OCI-LY7 (cell line): ENCODE measurements at regions not wholly inside any gene's neighbourhood (a gene's known extent, or its start where the extent isn't known, plus 50 kb on each side); places are given as distances from the start of the nearest gene placed in this dataset.

Experiments
- EZH2phosphoT487 ChIP-seq: fragments of 200-600 bp; sonication (generic); IDR thresholded peaks from 2 replicates; pipeline ENCODE4 v1.6.1; 2018; ENCODE audit warnings: low read depth, borderline replicate concordance, mild to moderate bottlenecking, mixed run types, antibody characterized with exemption, low read length, moderate library complexity, mixed read lengths
- TF ChIP-seq, protein P1 (sequence below): fragments of 200-600 bp; sonication (generic); conservative IDR thresholded peaks from 2 replicates; pipeline ENCODE4 v1.5.1; 2014; ENCODE audit warnings: mild to moderate bottlenecking, antibody characterized with exemption, low read length, moderate library complexity, mixed read lengths

DNA sequence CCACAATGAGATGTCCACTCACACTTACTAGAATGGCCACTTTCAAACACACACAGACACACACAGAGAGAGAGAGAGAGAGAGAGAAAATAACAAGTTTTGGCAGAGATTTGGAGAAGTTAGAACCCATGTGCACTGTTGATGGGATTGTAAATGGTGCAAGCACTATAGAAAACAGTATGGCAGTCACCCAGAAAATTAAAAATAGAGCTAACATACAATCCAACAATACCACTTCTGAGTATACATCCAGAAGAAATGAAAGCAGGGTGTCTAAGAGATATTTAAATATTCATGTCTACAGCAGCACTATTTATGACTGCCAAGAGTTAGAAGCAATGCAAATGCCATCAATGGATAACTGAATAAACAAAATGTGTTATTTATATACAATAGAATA lies 359.9 kb upstream of the COX7C start:
- TF ChIP-seq, protein P1, sequence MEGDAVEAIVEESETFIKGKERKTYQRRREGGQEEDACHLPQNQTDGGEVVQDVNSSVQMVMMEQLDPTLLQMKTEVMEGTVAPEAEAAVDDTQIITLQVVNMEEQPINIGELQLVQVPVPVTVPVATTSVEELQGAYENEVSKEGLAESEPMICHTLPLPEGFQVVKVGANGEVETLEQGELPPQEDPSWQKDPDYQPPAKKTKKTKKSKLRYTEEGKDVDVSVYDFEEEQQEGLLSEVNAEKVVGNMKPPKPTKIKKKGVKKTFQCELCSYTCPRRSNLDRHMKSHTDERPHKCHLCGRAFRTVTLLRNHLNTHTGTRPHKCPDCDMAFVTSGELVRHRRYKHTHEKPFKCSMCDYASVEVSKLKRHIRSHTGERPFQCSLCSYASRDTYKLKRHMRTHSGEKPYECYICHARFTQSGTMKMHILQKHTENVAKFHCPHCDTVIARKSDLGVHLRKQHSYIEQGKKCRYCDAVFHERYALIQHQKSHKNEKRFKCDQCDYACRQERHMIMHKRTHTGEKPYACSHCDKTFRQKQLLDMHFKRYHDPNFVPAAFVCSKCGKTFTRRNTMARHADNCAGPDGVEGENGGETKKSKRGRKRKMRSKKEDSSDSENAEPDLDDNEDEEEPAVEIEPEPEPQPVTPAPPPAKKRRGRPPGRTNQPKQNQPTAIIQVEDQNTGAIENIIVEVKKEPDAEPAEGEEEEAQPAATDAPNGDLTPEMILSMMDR = no peak
- TF ChIP-seq EZH2phosphoT487 = no peak
